SK-N-SH treated with all-trans-retinoic acid at 6 μM for 48 hours (cell line): ENCODE measurements at regions not wholly inside any gene's neighbourhood (a gene's known extent, or its start where the extent isn't known, plus 50 kb on each side); places are given as distances from the start of the nearest gene placed in this dataset.
"Not testable (repeated sequence)": the region's sequence is repeated elsewhere in the genome, so short reads cannot be mapped to it uniquely, and the experiment has no call there.

ENCODE experiments used
- ATAC-seq: fragments of 200-7000 bp; cut with Tn5 transposase; 3 replicates; pipeline ENCODE4 v1.9.1; 2020; ENCODE audit warnings: mild to moderate bottlenecking, moderate library complexity
- ARNTL ChIP-seq: fragments of 450-650 bp; formaldehyde crosslinking; IDR thresholded peaks from 2 replicates; pipeline ENCODE4 v1.5.0; 2020; ENCODE audit warnings: low read depth, mild to moderate bottlenecking, moderate library complexity, borderline replicate concordance
- BACH2 ChIP-seq: fragments of 250-450 bp; sonication (Bioruptor Pico); IDR thresholded peaks from 2 replicates; pipeline ENCODE4 v1.9.0; 2021; ENCODE audit warnings: mild to moderate bottlenecking, borderline replicate concordance
- CREB5 ChIP-seq: fragments of 250-450 bp; sonication (Bioruptor Pico); IDR thresholded peaks from 2 replicates; pipeline ENCODE4 v1.5.1; 2020; ENCODE audit warnings: low read depth, mild to moderate bottlenecking, moderate library complexity
- CSDC2 ChIP-seq: fragments of 250-450 bp; sonication (Bioruptor Pico); IDR thresholded peaks from 2 replicates; pipeline ENCODE4 v1.5.0; 2020; ENCODE audit warnings: mild to moderate bottlenecking, moderate library complexity
- CSRNP3 ChIP-seq: fragments of 250-450 bp; sonication (Bioruptor Pico); IDR thresholded peaks from 2 replicates; pipeline ENCODE4 v1.5.1; 2021; ENCODE audit warnings: mild to moderate bottlenecking, moderate library complexity
- ESRRG ChIP-seq: fragments of 250-450 bp; sonication (Bioruptor Pico); IDR thresholded peaks from 2 replicates; pipeline ENCODE4 v1.6.1; 2021; ENCODE audit warnings: mild to moderate bottlenecking
- GLIS3 ChIP-seq: fragments of 250-450 bp; sonication (Bioruptor Pico); IDR thresholded peaks from 2 replicates; pipeline ENCODE4 v1.5.0; 2020; ENCODE audit warnings: mild to moderate bottlenecking, moderate library complexity
- ISL1 ChIP-seq: fragments of 250-450 bp; sonication (Bioruptor Pico); IDR thresholded peaks from 2 replicates; pipeline ENCODE4 v2.1.2; 2022; ENCODE audit warnings: mild to moderate bottlenecking, moderate library complexity
- OSR1 ChIP-seq: fragments of 250-450 bp; sonication (Bioruptor Pico); IDR thresholded peaks from 2 replicates; pipeline ENCODE4 v1.8.0; 2022; ENCODE audit warnings: moderate library complexity, mild to moderate bottlenecking, inconsistent platforms
- PATZ1 ChIP-seq: fragments of 250-450 bp; sonication (Bioruptor Pico); IDR thresholded peaks from 2 replicates; pipeline ENCODE4 v1.8.0; 2020; ENCODE audit warnings: mild to moderate bottlenecking, moderate library complexity, borderline replicate concordance
- POU6F1 ChIP-seq: fragments of 250-450 bp; sonication (Bioruptor Pico); IDR thresholded peaks from 2 replicates; pipeline ENCODE4 v1.8.0; 2021; ENCODE audit warnings: low read depth, mild to moderate bottlenecking, moderate library complexity, borderline replicate concordance
- PPARA ChIP-seq: fragments of 250-450 bp; sonication (Bioruptor Pico); IDR thresholded peaks from 2 replicates; pipeline ENCODE4 v1.5.0; 2020; ENCODE audit warnings: mild to moderate bottlenecking, borderline replicate concordance
- RARB ChIP-seq: fragments of 250-450 bp; sonication (Bioruptor Pico); IDR thresholded peaks from 2 replicates; pipeline ENCODE4 v1.8.0; 2021; ENCODE audit warnings: mild to moderate bottlenecking, moderate library complexity
- SNAI2 ChIP-seq: fragments of 250-450 bp; sonication (Bioruptor Pico); IDR thresholded peaks from 2 replicates; pipeline ENCODE4 v1.5.0; 2020; ENCODE audit warnings: mild to moderate bottlenecking, moderate library complexity
- TCF4 ChIP-seq: fragments of 250-450 bp; sonication (Bioruptor Pico); IDR thresholded peaks from 2 replicates; pipeline ENCODE4 v1.8.0; 2021; ENCODE audit warnings: mild to moderate bottlenecking, moderate library complexity, borderline replicate concordance
- TOX ChIP-seq: fragments of 250-450 bp; sonication (Bioruptor Pico); IDR thresholded peaks from 2 replicates; pipeline ENCODE4 v1.8.0; 2021; ENCODE audit warnings: mild to moderate bottlenecking, moderate library complexity, borderline replicate concordance
- TSHZ2 ChIP-seq: fragments of 250-450 bp; sonication (Bioruptor Pico); IDR thresholded peaks from 2 replicates; pipeline ENCODE4 v1.5.0; 2020; ENCODE audit warnings: mild to moderate bottlenecking, moderate library complexity
- ZC3H10 ChIP-seq: fragments of 250-450 bp; sonication (Bioruptor Pico); IDR thresholded peaks from 2 replicates; pipeline ENCODE4 v1.5.1; 2021; ENCODE audit warnings: mild to moderate bottlenecking, moderate library complexity
- ZFP3 ChIP-seq: fragments of 250-450 bp; sonication (Bioruptor Pico); IDR thresholded peaks from 2 replicates; pipeline ENCODE4 v1.5.0; 2020; ENCODE audit warnings: mild to moderate bottlenecking, moderate library complexity
- ZFP30 ChIP-seq: fragments of 450-650 bp; formaldehyde crosslinking; IDR thresholded peaks from 2 replicates; pipeline ENCODE4 v1.5.0; 2022; ENCODE audit warnings: mild to moderate bottlenecking, moderate library complexity
- ZNF565 ChIP-seq: fragments of 450-650 bp; formaldehyde crosslinking; conservative IDR thresholded peaks from 2 replicates; pipeline ENCODE4 v1.5.0; 2020; ENCODE audit warnings: low read depth, mild to moderate bottlenecking, moderate library complexity
- ZNF70 ChIP-seq: fragments of 450-650 bp; formaldehyde crosslinking; IDR thresholded peaks from 2 replicates; pipeline ENCODE4 v1.5.0; 2020; ENCODE audit warnings: mild to moderate bottlenecking, moderate library complexity
- ZNF8 ChIP-seq: fragments of 450-650 bp; formaldehyde crosslinking; IDR thresholded peaks from 2 replicates; pipeline ENCODE4 v1.5.0; 2020; ENCODE audit warnings: mild to moderate bottlenecking, moderate library complexity

- ATAC-seq = no peak
- TF ChIP-seq ISL1 (no peak), TOX (CRISPR knock-in tag) (no peak), TCF4 (CRISPR knock-in tag) (no peak), ZC3H10 (CRISPR knock-in tag) (no peak), ZNF565 (no peak), ARNTL (CRISPR knock-in tag) (no peak), PPARA (CRISPR knock-in tag) (no peak), CSDC2 (no peak), BACH2 (CRISPR knock-in tag) (no peak), CREB5 (no peak), PATZ1 (CRISPR knock-in tag) (no peak), ESRRG (CRISPR knock-in tag) (no peak), ZFP3 (CRISPR knock-in tag) (no peak), OSR1 (CRISPR knock-in tag) (no peak), SNAI2 (CRISPR knock-in tag) (no peak), POU6F1 (no peak), RARB (CRISPR knock-in tag) (no peak), CSRNP3 (no peak)
Observed at GRCh38 chr6:68196645-68197044, 438.4 kb upstream of the ADGRB3 start.

- not testable (repeated sequence) for ATAC-seq
Observed at GRCh38 chr6:68195753-68196152, 439.3 kb upstream of the ADGRB3 start.

- no peak for ATAC-seq
- no peak for TF ChIP-seq BACH2 (CRISPR knock-in tag)
- no peak for TF ChIP-seq POU6F1
- TF ChIP-seq GLIS3 (CRISPR knock-in tag) = no peak
- no peak for TF ChIP-seq TOX (CRISPR knock-in tag)
- TF ChIP-seq ZFP30 (CRISPR knock-in tag) = no peak
- no peak for TF ChIP-seq TCF4 (CRISPR knock-in tag)
- no peak for TF ChIP-seq ZNF8 (CRISPR knock-in tag)
- TF ChIP-seq PATZ1 (CRISPR knock-in tag) = no peak
- no peak for TF ChIP-seq CREB5
- no peak for TF ChIP-seq ZNF70 (CRISPR knock-in tag)
- no peak for TF ChIP-seq ZC3H10 (CRISPR knock-in tag)
- no peak for TF ChIP-seq TSHZ2 (CRISPR knock-in tag)
Observed at GRCh38 chr6:68194846-68195478, 440.1 kb upstream of the ADGRB3 start.
